ENCODE measurements at regions not wholly inside any gene's neighbourhood (a gene's known extent, or its start where the extent isn't known, plus 50 kb on each side); places are given as distances from the start of the nearest gene placed in this dataset.

GRCh38 chr10:57786850-57787750, 480.6 kb downstream of the IPMK start:
- H3K4me3 ChIP-seq (ENCODE audit: low read depth in 2 of 2, low read length in 1 of 2): no peak overlapping the region
- no peaks in the 10 kb centered on the region for H3K4me1 ChIP-seq (ENCODE audit: control insufficient read depth in 1 of 2, insufficient read depth in 2 of 2, low read depth in 1 of 2, low read length in 1 of 2)
- H3K27ac ChIP-seq (ENCODE audit: low read depth in 2 of 2, low read length in 1 of 2): no peak overlapping the region
- H3K9me2 ChIP-seq: no peaks in the 10 kb centered on the region
- WGBS (ENCODE audit: low lambda C conversion rate): 12% methylated on average over 6 of the region's 6 CpGs
- POLR2A ChIA-PET: no interaction called here
- no peak overlapping the region for H2AFZ ChIP-seq (ENCODE audit: low read depth)
- no peaks in the 10 kb centered on the region for H3K9me3 ChIP-seq
- no peak overlapping the region for H3K9ac ChIP-seq
- no peaks in the 10 kb centered on the region for H3F3A ChIP-seq (replicated peaks; ENCODE audit: insufficient read depth)
- TF ChIP-seq NRF1 (IDR thresholded peaks at IDR 0.05; ENCODE audit: low read depth, low read length) (no peak), USF2 (IDR thresholded peaks at IDR 0.05; ENCODE audit: borderline replicate concordance, low read depth, low read length) (no peak), TEAD4 (IDR thresholded peaks at IDR 0.05; ENCODE audit: borderline replicate concordance, insufficient read depth) (no peak), RAD21 (IDR thresholded peaks at IDR 0.05; ENCODE audit: low read length) (no peak), SIN3A (IDR thresholded peaks at IDR 0.05; ENCODE audit: borderline replicate concordance, low read depth, low read length) (no peak), YY1 (IDR thresholded peaks at IDR 0.05; ENCODE audit: low read depth) (no peak), FOXM1 (IDR thresholded peaks at IDR 0.05; ENCODE audit: low read depth) (no peak), EP300 (IDR thresholded peaks at IDR 0.05; ENCODE audit: borderline replicate concordance in 1 of 2, low read depth in 1 of 2, low read length in 1 of 2) (no peak), CHD2 (IDR thresholded peaks at IDR 0.05; ENCODE audit: low read length, partially characterized antibody) (no peak), RXRA (IDR thresholded peaks at IDR 0.05; ENCODE audit: borderline replicate concordance, low read depth) (no peak), TCF12 (IDR thresholded peaks at IDR 0.05) (no peak), CTCF (IDR thresholded peaks at IDR 0.05) (no peak), TAF1 (IDR thresholded peaks at IDR 0.05; ENCODE audit: borderline replicate concordance, low read depth, low read length) (no peak), FOXJ3 (CRISPR knock-in tag; IDR thresholded peaks at IDR 0.05) (no peak), IRF3 (IDR thresholded peaks at IDR 0.05; ENCODE audit: low read depth, low read length) (no peak), USF1 (IDR thresholded peaks at IDR 0.05; ENCODE audit: borderline replicate concordance, low read depth) (no peak)
- TF ChIP-seq, protein P1, sequence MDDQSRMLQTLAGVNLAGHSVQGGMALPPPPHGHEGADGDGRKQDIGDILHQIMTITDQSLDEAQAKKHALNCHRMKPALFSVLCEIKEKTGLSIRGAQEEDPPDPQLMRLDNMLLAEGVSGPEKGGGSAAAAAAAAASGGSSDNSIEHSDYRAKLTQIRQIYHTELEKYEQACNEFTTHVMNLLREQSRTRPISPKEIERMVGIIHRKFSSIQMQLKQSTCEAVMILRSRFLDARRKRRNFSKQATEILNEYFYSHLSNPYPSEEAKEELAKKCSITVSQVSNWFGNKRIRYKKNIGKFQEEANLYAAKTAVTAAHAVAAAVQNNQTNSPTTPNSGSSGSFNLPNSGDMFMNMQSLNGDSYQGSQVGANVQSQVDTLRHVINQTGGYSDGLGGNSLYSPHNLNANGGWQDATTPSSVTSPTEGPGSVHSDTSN (IDR thresholded peaks at IDR 0.05): no peak
- TF ChIP-seq, protein P2, sequence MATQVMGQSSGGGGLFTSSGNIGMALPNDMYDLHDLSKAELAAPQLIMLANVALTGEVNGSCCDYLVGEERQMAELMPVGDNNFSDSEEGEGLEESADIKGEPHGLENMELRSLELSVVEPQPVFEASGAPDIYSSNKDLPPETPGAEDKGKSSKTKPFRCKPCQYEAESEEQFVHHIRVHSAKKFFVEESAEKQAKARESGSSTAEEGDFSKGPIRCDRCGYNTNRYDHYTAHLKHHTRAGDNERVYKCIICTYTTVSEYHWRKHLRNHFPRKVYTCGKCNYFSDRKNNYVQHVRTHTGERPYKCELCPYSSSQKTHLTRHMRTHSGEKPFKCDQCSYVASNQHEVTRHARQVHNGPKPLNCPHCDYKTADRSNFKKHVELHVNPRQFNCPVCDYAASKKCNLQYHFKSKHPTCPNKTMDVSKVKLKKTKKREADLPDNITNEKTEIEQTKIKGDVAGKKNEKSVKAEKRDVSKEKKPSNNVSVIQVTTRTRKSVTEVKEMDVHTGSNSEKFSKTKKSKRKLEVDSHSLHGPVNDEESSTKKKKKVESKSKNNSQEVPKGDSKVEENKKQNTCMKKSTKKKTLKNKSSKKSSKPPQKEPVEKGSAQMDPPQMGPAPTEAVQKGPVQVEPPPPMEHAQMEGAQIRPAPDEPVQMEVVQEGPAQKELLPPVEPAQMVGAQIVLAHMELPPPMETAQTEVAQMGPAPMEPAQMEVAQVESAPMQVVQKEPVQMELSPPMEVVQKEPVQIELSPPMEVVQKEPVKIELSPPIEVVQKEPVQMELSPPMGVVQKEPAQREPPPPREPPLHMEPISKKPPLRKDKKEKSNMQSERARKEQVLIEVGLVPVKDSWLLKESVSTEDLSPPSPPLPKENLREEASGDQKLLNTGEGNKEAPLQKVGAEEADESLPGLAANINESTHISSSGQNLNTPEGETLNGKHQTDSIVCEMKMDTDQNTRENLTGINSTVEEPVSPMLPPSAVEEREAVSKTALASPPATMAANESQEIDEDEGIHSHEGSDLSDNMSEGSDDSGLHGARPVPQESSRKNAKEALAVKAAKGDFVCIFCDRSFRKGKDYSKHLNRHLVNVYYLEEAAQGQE (IDR thresholded peaks at IDR 0.05; ENCODE audit: low read depth, low read length): no peak
- no peaks in the 10 kb centered on the region for H4K20me1 ChIP-seq (ENCODE audit: insufficient read depth)
- no peaks in the 10 kb centered on the region for H3K79me2 ChIP-seq (ENCODE audit: insufficient read depth)
- no peak for DNase-seq
- H3K4me2 ChIP-seq: no peak overlapping the region
- H3K27me3 ChIP-seq (ENCODE audit: insufficient read depth): no peaks in the 10 kb centered on the region
- H3K36me3 ChIP-seq (replicated peaks in 1 of 2; ENCODE audit: control insufficient read depth in 1 of 2, insufficient read depth in 2 of 2, low read length in 1 of 2): no peaks in the 10 kb centered on the region
- CTCF ChIA-PET: no interaction called here
